Lower leg skin (tissue), 4 donors: ENCODE measurements at regions not wholly inside any gene's neighbourhood (a gene's known extent, or its start where the extent isn't known, plus 50 kb on each side); places are given as distances from the start of the nearest gene placed in this dataset.

Source experiments
- DNase-seq, 2 donors: peaks; one replicate each; pipeline ENCODE4 v3.0.0-alpha.2; 2019; ENCODE audit warnings: low spot score in 2 of 2
- H3K4me3 ChIP-seq: fragments of 200-600 bp; sonication (generic); 2 replicates; pipeline ENCODE4 v1.5.1; 2017; ENCODE audit warnings: mild to moderate bottlenecking, low read depth; ENCODE audit not compliant: poor library complexity, severe bottlenecking
- POLR2A ChIP-seq, 2 donors: fragments of 450-650 bp; IDR thresholded peaks; one replicate each; pipeline ENCODE4 v1.6.1; 2016 to 2017; ENCODE audit warnings: antibody characterized with exemption in 2 of 2, mild to moderate bottlenecking in 1 of 2, moderate library complexity in 1 of 2
- WGBS, 2 donors: methylation state at CpG; one replicate each; pipeline ENCODE4 v1.1.5; 2018; 5-methylcytosine and 5-hydroxymethylcytosine counted together
- intact Hi-C: fragments of 100-400 bp; cut with DNase I; formaldehyde crosslinking; loops from one replicate; pipeline ENCODE4 v1.15.0; 2023; ENCODE audit warnings: low total_unique reads
- TF ChIP-seq, protein P1 (sequence below), 3 donors: fragments of 450-650 bp; IDR thresholded peaks; one replicate each; pipeline ENCODE4 v1.5.1; 2016; ENCODE audit warnings: antibody characterized with exemption in 3 of 3, mild to moderate bottlenecking in 3 of 3, moderate library complexity in 2 of 3

DNA sequence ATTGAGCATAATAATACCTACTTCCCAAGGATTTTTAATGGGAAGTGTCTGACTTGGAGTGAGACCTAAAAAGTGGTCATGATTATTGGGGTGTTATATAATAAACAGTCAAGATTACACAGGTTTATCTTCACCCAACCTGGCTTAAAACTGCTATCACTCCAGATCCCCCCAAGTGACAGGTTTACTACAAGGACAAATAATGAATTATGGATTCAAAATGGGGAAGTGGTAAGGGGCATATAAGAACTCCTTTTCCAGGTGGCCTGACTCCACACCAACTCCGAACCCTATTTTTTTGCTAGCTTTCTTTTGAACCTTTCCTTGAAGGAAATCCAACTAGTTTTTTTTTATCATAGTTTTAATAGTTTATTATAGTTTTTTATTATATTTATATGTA lies 663.0 kb upstream of the FANCL start:
- TF ChIP-seq, protein P1, sequence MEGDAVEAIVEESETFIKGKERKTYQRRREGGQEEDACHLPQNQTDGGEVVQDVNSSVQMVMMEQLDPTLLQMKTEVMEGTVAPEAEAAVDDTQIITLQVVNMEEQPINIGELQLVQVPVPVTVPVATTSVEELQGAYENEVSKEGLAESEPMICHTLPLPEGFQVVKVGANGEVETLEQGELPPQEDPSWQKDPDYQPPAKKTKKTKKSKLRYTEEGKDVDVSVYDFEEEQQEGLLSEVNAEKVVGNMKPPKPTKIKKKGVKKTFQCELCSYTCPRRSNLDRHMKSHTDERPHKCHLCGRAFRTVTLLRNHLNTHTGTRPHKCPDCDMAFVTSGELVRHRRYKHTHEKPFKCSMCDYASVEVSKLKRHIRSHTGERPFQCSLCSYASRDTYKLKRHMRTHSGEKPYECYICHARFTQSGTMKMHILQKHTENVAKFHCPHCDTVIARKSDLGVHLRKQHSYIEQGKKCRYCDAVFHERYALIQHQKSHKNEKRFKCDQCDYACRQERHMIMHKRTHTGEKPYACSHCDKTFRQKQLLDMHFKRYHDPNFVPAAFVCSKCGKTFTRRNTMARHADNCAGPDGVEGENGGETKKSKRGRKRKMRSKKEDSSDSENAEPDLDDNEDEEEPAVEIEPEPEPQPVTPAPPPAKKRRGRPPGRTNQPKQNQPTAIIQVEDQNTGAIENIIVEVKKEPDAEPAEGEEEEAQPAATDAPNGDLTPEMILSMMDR (IDR thresholded peaks at IDR 0.05), result no peak
- no peak for TF ChIP-seq POLR2A (IDR thresholded peaks at IDR 0.05)
- intact Hi-C loops, result no loop called here
- no peak overlapping the region for H3K4me3 ChIP-seq
- WGBS, 2 donors, result 87 to 89% methylated on average over 1 of the region's 1 CpG
- DNase-seq, result no peak

DNA sequence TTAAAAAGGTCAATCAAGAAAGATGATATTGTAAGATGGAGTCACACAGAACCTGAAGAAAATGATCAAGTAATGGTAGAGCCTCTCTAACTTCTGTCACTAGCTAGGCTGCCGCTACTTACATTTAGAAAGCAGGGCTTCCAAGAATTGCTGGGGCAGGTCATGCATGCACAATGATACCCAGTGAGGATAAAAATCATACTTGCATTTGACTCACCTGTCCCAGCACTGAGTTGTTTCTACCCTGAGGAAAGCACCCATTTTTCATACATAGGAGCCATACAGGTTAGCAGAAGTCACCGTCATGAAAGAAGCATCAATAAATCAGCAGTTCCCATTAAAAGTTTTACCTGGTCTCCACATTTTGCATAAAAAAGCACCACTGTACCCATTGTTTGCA lies 662.3 kb upstream of the FANCL start:
- no peak overlapping the region for H3K4me3 ChIP-seq
- WGBS, 2 donors, result 84 to 87% methylated on average over 2 of the region's 2 CpGs
- DNase-seq, result no peak
- TF ChIP-seq POLR2A (IDR thresholded peaks at IDR 0.05), result no peak
- TF ChIP-seq, protein P1 (IDR thresholded peaks at IDR 0.05), result no peak
- intact Hi-C loops, result no loop called here

DNA sequence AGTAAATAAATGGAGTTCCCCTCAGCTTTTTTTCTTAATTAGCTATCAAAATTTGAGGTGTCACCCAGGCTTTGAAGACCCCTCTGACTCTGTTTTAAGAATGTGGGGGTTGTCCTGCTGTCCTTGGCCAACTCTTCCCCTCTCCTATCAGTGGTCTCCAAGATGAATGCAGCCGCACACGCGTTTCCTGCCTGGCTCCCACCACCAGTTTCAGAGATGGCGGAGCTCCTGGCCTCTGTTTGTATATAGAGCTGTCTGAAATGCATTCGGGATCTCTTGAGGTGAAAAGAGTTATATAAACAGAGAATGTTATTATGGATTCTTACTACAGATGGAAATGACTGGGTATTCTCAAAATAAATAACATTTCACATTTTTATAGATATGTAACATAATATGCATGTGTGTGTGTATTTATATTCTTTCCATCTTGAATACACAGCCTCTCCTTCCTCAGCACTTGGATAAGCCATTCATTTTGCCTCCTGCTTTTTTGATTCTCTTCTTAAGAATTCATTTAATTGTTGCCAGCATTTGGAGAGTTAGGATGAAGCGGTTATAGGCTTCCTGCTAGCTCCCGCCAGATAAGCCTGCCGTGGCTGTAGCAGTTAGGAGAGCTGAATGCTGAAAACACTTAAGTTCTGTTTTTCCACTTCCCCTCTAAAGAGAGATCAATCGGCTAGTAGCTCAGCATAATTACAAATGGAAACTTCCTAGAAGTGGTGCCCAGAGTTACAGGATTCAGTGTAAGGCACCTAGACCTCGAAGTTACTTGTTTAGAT lies 659.3 kb upstream of the FANCL start:
- whole genome bisulfite sequencing, 2 donors, result 59 to 60% methylated on average over 10 of the region's 10 CpGs
- H3K4me3 ChIP-seq, result no peak overlapping the region
- DNase-seq, result no peak
- intact Hi-C loops, result no loop called here
- TF ChIP-seq POLR2A (IDR thresholded peaks at IDR 0.05), result no peak
- TF ChIP-seq, protein P1 (IDR thresholded peaks at IDR 0.05), result no peak

DNA sequence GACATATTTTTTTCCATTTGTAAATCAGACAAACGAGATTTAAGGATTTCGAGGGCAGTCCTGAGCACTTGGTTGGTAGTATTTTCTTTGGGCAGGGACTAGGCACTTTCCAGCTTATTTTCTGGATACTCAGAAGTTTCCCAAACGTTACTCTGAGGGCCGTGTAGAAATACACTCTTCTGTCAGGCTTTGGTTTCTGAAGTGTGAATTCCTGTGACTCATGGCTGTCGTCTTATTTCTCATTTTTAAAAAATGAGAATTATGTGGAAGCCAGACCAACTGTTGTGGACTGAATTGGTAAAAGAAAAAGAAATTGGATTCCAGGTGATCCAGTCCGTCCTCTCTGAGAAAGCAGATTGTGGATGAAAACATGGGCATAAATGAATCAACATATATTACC lies 658.6 kb upstream of the FANCL start:
- no peak overlapping the region for H3K4me3 ChIP-seq
- no peak for TF ChIP-seq POLR2A (IDR thresholded peaks at IDR 0.05)
- TF ChIP-seq, protein P1 (IDR thresholded peaks at IDR 0.05), result no peak
- intact Hi-C loops, result no loop called here
- WGBS, 2 donors, result 72 to 74% methylated on average over 6 of the region's 6 CpGs
- DNase-seq, result no peak

DNA sequence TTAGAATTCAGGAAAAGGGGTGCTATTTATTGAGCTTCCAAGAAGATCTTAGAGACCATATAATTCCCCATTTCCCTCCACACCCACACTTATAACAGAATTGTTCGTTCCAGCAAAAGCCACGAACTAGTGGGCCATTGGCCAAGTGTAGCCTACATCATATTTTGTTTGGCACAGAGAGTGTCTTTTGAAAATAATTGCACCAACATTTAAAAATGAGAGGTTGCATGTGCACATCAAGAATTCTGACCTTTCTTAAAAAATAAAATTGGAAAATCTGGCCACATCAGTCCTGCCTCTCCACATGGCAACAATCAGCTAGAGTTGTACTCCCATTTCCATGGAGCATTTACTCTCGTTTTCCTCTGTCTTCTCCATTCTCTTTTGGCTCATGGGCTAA lies 655.5 kb upstream of the FANCL start:
- no peak for DNase-seq
- H3K4me3 ChIP-seq, result no peak overlapping the region
- 11 to 18% methylated on average over 3 of the region's 3 CpGs for WGBS, 2 donors
- no peak for TF ChIP-seq POLR2A (IDR thresholded peaks at IDR 0.05)
- TF ChIP-seq, protein P1 (IDR thresholded peaks at IDR 0.05), result no peak
- intact Hi-C loops, result no loop called here

DNA sequence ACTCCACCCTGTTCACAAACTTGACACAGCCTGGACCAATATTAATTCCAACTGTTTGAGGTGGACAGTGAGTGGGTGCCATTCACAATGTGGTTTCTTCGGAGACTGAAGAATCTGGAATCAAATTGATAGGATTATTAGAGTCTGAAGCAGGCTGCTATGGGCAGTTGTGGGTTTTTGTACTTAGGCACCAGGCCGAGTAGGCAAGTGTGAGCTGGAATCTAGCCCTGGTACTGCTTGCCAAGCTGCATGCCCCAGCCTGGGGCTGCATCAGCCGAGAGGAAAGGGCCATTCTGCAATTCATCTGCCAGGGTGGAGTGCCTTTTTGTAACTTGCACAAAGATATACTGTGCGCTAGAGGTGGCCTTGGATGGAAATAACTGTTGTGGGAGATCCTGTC lies 654.7 kb upstream of the FANCL start:
- H3K4me3 ChIP-seq, result no peak overlapping the region
- intact Hi-C loops, result no loop called here
- TF ChIP-seq, protein P1 (IDR thresholded peaks at IDR 0.05), result no peak
- TF ChIP-seq POLR2A (IDR thresholded peaks at IDR 0.05), result no peak
- WGBS, 2 donors, result 34% methylated on average over 4 of the region's 4 CpGs
- DNase-seq, result no peak
